HepG2 (cell line): ENCODE measurements at regions not wholly inside any gene's neighbourhood (a gene's known extent, or its start where the extent isn't known, plus 50 kb on each side); places are given as distances from the start of the nearest gene placed in this dataset.

Experiments
- CAMTA2 ChIP-seq: sonication (generic); formaldehyde crosslinking; IDR thresholded peaks from 2 replicates; pipeline ENCODE4 v1.4.0; 2020; ENCODE audit warnings: mild to moderate bottlenecking, missing genetic modification reagents, borderline replicate concordance
- ELF3 ChIP-seq: IDR thresholded peaks from 2 replicates; pipeline ENCODE4 v1.6.1; 2016; ENCODE audit warnings: missing genetic modification reagents, missing compliant biosample characterization
- FOXJ3 ChIP-seq: sonication (generic); formaldehyde crosslinking; IDR thresholded peaks from 2 replicates; pipeline ENCODE4 v1.4.0; 2020; ENCODE audit warnings: missing genetic modification reagents, mild to moderate bottlenecking, borderline replicate concordance
- HHEX ChIP-seq: IDR thresholded peaks from 2 replicates; pipeline ENCODE4 v1.6.1; 2016; ENCODE audit warnings: control low read depth
- MATR3 ChIP-seq: sonication (generic); formaldehyde crosslinking; IDR thresholded peaks from 2 replicates; pipeline ENCODE4 v1.4.0; 2020; ENCODE audit warnings: missing genetic modification reagents
- PHF21A ChIP-seq: sonication (generic); formaldehyde crosslinking; IDR thresholded peaks from 2 replicates; pipeline ENCODE4 v1.5.0; 2020; ENCODE audit warnings: mild to moderate bottlenecking, missing genetic modification reagents
- SATB2 ChIP-seq: sonication (generic); formaldehyde crosslinking; IDR thresholded peaks from 2 replicates; pipeline ENCODE4 v1.5.0; 2020; ENCODE audit warnings: missing genetic modification reagents
- XRCC5 ChIP-seq: fragments of 200-400 bp; formaldehyde crosslinking; optimal IDR thresholded peaks from 2 replicates; pipeline ENCODE3; 2017; ENCODE audit warnings: mild to moderate bottlenecking, low read length
- ZFP82 ChIP-seq: sonication (generic); formaldehyde crosslinking; IDR thresholded peaks from 2 replicates; pipeline ENCODE4 v1.5.1; 2020; ENCODE audit warnings: mild to moderate bottlenecking, missing genetic modification reagents, borderline replicate concordance
- ZFP90 ChIP-seq: sonication (generic); formaldehyde crosslinking; IDR thresholded peaks from 2 replicates; pipeline ENCODE4 v1.8.0; 2022; ENCODE audit warnings: missing genetic modification reagents, mild to moderate bottlenecking, inconsistent platforms, borderline replicate concordance
- ZMYM3 ChIP-seq: sonication (generic); formaldehyde crosslinking; IDR thresholded peaks from 2 replicates; pipeline ENCODE4 v1.5.1; 2020; ENCODE audit warnings: mild to moderate bottlenecking, missing genetic modification reagents
- ZNF562 ChIP-seq: sonication (generic); formaldehyde crosslinking; IDR thresholded peaks from 2 replicates; pipeline ENCODE4 v1.8.0; 2022; ENCODE audit warnings: missing genetic modification reagents, borderline replicate concordance
- ZNF614 ChIP-seq: IDR thresholded peaks from 2 replicates; pipeline ENCODE4 v1.6.1; 2018; ENCODE audit warnings: missing biosample characterization, missing genetic modification reagents, inconsistent platforms, borderline replicate concordance
- ZNF670 ChIP-seq: sonication (generic); formaldehyde crosslinking; IDR thresholded peaks from 2 replicates; pipeline ENCODE4 v1.8.0; 2022; ENCODE audit warnings: mild to moderate bottlenecking, missing genetic modification reagents, borderline replicate concordance
- ZNF780A ChIP-seq: sonication (generic); formaldehyde crosslinking; IDR thresholded peaks from 2 replicates; pipeline ENCODE4 v1.8.0; 2022; ENCODE audit warnings: mild to moderate bottlenecking, missing genetic modification reagents, moderate library complexity
- ZSCAN25 ChIP-seq: sonication (generic); formaldehyde crosslinking; IDR thresholded peaks from 2 replicates; pipeline ENCODE4 v1.8.0; 2022; ENCODE audit warnings: mild to moderate bottlenecking, missing genetic modification reagents
- TF ChIP-seq, protein P1 (sequence below): sonication (generic); formaldehyde crosslinking; IDR thresholded peaks from 2 replicates; pipeline ENCODE4 v1.5.0; 2020; ENCODE audit warnings: missing genetic modification reagents, mild to moderate bottlenecking, borderline replicate concordance
- TF ChIP-seq, protein P2 (sequence below): IDR thresholded peaks from 2 replicates; pipeline ENCODE4 v1.6.1; 2016; ENCODE audit warnings: missing genetic modification reagents, missing compliant biosample characterization
- TF ChIP-seq, protein P3 (sequence below): sonication (generic); formaldehyde crosslinking; IDR thresholded peaks from 2 replicates; pipeline ENCODE4 v1.8.0; 2022; ENCODE audit warnings: mild to moderate bottlenecking, missing genetic modification reagents; ENCODE audit not compliant: insufficient replicate concordance
- TF ChIP-seq, protein P4 (sequence below): IDR thresholded peaks from 2 replicates; pipeline ENCODE4 v1.6.1; 2016; ENCODE audit warnings: missing compliant biosample characterization, missing genetic modification reagents, borderline replicate concordance
- TF ChIP-seq, protein P5 (sequence below): sonication (generic); formaldehyde crosslinking; IDR thresholded peaks from 2 replicates; pipeline ENCODE4 v1.4.0; 2020; ENCODE audit warnings: missing genetic modification reagents
- TF ChIP-seq, protein P6 (sequence below): sonication (generic); formaldehyde crosslinking; IDR thresholded peaks from 2 replicates; pipeline ENCODE4 v1.9.0; 2021; ENCODE audit warnings: missing genetic modification reagents, mild to moderate bottlenecking, borderline replicate concordance
- TF ChIP-seq, protein P7 (sequence below): sonication (generic); formaldehyde crosslinking; IDR thresholded peaks from 2 replicates; pipeline ENCODE4 v1.4.0; 2020; ENCODE audit warnings: mild to moderate bottlenecking, missing genetic modification reagents

DNA sequence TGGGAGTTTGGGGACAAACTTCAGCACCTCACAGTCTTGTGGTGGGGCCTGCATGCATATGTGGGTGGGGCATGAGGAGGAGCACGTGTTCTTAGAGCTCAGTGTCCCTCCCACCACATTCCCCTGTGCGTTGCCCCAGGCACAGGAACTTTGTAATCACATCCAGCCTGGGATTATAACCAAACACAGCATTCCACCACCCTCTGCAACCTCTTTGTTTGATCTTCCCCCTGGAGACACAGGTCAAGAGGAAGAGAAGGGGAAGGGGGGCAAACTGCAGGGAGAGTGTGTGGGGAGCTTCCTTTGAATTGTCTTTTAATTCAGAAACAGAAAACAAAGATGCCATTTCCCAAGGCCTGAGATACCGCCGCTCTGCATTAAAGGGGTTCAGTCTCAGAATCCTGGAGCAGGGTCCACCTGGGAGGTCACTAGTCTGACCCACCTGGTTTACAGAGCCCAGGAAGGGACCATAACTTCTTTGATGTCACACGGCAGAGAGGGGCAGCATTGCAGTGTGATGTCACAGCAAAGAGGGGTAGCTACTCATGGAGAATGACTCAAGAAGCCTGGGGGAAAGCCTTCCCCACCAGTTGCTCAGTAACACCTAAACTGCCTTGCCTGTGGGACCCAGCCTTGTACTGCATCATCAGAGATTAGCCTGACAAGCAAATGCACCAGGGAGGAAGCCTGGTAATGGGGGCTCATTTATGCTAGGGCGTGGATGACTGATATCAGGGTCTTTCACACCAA, 106.3 kb upstream of the RNU6-1 start (continued):
- TF ChIP-seq PHF21A (CRISPR knock-in tag) (peak; percentile 79), ZFP82 (CRISPR knock-in tag) (no peak), ZNF780A (0 out of 2 replicates have a peak, but pooled peaks have one; percentile 13), ZSCAN25 (CRISPR knock-in tag) (peak; percentile 97), SATB2 (CRISPR knock-in tag) (no peak), ZNF562 (no peak), ZNF614 (CRISPR knock-in tag) (peak; percentile 89; the same call in 1 of the 2 replicates), ZMYM3 (CRISPR knock-in tag) (peak; percentile 55; the same call in 1 of the 2 replicates), CAMTA2 (CRISPR knock-in tag) (no peak), ZNF670 (CRISPR knock-in tag) (no peak), FOXJ3 (CRISPR knock-in tag) (peak; percentile 44; the same call in 1 of the 2 replicates), MATR3 (CRISPR knock-in tag) (no peak), ELF3 (peak; percentile 88), HHEX (CRISPR knock-in tag) (no peak), ZFP90 (CRISPR knock-in tag) (0 out of 2 replicates have a peak, but pooled peaks have one; percentile 19), XRCC5 (peak; percentile 22)
- TF ChIP-seq, protein P1, sequence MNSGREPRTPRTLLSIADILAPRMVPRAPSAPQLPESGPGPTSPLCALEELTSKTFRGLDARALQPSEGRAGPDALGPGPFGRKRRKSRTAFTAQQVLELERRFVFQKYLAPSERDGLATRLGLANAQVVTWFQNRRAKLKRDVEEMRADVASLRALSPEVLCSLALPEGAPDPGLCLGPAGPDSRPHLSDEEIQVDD, result no peak
- TF ChIP-seq, protein P2, sequence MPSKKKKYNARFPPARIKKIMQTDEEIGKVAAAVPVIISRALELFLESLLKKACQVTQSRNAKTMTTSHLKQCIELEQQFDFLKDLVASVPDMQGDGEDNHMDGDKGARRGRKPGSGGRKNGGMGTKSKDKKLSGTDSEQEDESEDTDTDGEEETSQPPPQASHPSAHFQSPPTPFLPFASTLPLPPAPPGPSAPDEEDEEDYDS (CRISPR knock-in tag), result peak; percentile 68; the same call in 1 of the 2 replicates
- TF ChIP-seq, protein P3, sequence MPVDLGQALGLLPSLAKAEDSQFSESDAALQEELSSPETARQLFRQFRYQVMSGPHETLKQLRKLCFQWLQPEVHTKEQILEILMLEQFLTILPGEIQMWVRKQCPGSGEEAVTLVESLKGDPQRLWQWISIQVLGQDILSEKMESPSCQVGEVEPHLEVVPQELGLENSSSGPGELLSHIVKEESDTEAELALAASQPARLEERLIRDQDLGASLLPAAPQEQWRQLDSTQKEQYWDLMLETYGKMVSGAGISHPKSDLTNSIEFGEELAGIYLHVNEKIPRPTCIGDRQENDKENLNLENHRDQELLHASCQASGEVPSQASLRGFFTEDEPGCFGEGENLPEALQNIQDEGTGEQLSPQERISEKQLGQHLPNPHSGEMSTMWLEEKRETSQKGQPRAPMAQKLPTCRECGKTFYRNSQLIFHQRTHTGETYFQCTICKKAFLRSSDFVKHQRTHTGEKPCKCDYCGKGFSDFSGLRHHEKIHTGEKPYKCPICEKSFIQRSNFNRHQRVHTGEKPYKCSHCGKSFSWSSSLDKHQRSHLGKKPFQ (CRISPR knock-in tag), result no peak
- TF ChIP-seq, protein P4, sequence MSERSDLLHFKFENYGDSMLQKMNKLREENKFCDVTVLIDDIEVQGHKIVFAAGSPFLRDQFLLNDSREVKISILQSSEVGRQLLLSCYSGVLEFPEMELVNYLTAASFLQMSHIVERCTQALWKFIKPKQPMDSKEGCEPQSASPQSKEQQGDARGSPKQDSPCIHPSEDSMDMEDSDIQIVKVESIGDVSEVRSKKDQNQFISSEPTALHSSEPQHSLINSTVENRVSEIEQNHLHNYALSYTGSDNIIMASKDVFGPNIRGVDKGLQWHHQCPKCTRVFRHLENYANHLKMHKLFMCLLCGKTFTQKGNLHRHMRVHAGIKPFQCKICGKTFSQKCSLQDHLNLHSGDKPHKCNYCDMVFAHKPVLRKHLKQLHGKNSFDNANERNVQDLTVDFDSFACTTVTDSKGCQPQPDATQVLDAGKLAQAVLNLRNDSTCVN (CRISPR knock-in tag), result no peak
- TF ChIP-seq, protein P5, sequence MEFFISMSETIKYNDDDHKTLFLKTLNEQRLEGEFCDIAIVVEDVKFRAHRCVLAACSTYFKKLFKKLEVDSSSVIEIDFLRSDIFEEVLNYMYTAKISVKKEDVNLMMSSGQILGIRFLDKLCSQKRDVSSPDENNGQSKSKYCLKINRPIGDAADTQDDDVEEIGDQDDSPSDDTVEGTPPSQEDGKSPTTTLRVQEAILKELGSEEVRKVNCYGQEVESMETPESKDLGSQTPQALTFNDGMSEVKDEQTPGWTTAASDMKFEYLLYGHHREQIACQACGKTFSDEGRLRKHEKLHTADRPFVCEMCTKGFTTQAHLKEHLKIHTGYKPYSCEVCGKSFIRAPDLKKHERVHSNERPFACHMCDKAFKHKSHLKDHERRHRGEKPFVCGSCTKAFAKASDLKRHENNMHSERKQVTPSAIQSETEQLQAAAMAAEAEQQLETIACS (CRISPR knock-in tag), result no peak
- TF ChIP-seq, protein P6, sequence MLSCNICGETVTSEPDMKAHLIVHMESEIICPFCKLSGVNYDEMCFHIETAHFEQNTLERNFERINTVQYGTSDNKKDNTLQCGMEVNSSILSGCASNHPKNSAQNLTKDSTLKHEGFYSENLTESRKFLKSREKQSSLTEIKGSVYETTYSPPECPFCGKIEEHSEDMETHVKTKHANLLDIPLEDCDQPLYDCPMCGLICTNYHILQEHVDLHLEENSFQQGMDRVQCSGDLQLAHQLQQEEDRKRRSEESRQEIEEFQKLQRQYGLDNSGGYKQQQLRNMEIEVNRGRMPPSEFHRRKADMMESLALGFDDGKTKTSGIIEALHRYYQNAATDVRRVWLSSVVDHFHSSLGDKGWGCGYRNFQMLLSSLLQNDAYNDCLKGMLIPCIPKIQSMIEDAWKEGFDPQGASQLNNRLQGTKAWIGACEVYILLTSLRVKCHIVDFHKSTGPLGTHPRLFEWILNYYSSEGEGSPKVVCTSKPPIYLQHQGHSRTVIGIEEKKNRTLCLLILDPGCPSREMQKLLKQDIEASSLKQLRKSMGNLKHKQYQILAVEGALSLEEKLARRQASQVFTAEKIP (CRISPR knock-in tag), result no peak
- TF ChIP-seq, protein P7, sequence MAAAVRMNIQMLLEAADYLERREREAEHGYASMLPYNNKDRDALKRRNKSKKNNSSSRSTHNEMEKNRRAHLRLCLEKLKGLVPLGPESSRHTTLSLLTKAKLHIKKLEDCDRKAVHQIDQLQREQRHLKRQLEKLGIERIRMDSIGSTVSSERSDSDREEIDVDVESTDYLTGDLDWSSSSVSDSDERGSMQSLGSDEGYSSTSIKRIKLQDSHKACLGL, result no peak
